22Rv1 (cell line): ENCODE measurements at regions not wholly inside any gene's neighbourhood (a gene's known extent, or its start where the extent isn't known, plus 50 kb on each side); places are given as distances from the start of the nearest gene placed in this dataset.

Experiments
- CTCF ChIP-seq: fragments of 450-650 bp; IDR thresholded peaks from 2 replicates; pipeline ENCODE4 v1.5.1; 2017; ENCODE audit warnings: mild to moderate bottlenecking
- ZFX ChIP-seq: fragments of 450-650 bp; IDR thresholded peaks from 2 replicates; pipeline ENCODE4 v1.6.1; 2017; ENCODE audit warnings: antibody characterized with exemption, borderline replicate concordance

GRCh38 chr7:82685214-82685613 is 241.6 kb upstream of the CACNA2D1 start:
- TF ChIP-seq CTCF = no peak
- TF ChIP-seq ZFX = no peak
